Hepatocyte (in vitro differentiated cells): ENCODE measurements at regions not wholly inside any gene's neighbourhood (a gene's known extent, or its start where the extent isn't known, plus 50 kb on each side); places are given as distances from the start of the nearest gene placed in this dataset.

Experiments
- EZH2 ChIP-seq: fragments of 200-600 bp; sonication (generic); IDR thresholded peaks from 2 replicates; pipeline ENCODE4 v1.6.1; 2016; ENCODE audit warnings: antibody characterized with exemption, mild to moderate bottlenecking, borderline replicate concordance
- TF ChIP-seq, protein P1 (sequence below): fragments of 200-600 bp; sonication (generic); IDR thresholded peaks from 2 replicates; pipeline ENCODE4 v1.5.1; 2016; ENCODE audit warnings: antibody characterized with exemption, mild to moderate bottlenecking; ENCODE audit not compliant: poor library complexity

DNA sequence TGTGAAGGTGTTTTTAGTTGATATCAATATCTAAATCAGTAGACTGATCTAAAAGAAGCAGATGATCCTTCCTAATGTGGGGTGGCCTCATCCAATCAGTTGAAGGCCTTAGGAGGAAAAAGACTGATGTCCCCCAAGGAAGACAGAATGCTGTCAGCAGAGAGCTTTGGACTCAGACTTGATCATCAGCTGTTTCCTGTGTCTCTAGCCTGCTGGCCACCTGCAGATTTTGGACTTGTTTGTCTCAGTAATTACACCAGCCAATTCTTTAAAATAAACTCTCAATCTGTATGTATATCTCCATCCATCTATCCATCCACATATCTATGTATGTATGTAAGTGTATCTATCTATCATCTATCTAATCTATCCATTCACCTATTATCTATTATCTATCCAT is 301.3 kb downstream of the LPIN1 start:
- TF ChIP-seq, protein P1, sequence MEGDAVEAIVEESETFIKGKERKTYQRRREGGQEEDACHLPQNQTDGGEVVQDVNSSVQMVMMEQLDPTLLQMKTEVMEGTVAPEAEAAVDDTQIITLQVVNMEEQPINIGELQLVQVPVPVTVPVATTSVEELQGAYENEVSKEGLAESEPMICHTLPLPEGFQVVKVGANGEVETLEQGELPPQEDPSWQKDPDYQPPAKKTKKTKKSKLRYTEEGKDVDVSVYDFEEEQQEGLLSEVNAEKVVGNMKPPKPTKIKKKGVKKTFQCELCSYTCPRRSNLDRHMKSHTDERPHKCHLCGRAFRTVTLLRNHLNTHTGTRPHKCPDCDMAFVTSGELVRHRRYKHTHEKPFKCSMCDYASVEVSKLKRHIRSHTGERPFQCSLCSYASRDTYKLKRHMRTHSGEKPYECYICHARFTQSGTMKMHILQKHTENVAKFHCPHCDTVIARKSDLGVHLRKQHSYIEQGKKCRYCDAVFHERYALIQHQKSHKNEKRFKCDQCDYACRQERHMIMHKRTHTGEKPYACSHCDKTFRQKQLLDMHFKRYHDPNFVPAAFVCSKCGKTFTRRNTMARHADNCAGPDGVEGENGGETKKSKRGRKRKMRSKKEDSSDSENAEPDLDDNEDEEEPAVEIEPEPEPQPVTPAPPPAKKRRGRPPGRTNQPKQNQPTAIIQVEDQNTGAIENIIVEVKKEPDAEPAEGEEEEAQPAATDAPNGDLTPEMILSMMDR = no peak
- no peak for TF ChIP-seq EZH2
